HG02678 (cell line): ENCODE measurements at regions not wholly inside any gene's neighbourhood (a gene's known extent, or its start where the extent isn't known, plus 50 kb on each side); places are given as distances from the start of the nearest gene placed in this dataset.
"Not testable (repeated sequence)": the region's sequence is repeated elsewhere in the genome, so short reads cannot be mapped to it uniquely, and the experiment has no call there.

Experiments used
- ATAC-seq: cut with Tn5 transposase; IDR thresholded peaks from one replicate; pipeline ENCODE4 v1.9.1; 2021; ENCODE audit warnings: mild to moderate bottlenecking, moderate library complexity; ENCODE audit not compliant: unreplicated experiment

DNA sequence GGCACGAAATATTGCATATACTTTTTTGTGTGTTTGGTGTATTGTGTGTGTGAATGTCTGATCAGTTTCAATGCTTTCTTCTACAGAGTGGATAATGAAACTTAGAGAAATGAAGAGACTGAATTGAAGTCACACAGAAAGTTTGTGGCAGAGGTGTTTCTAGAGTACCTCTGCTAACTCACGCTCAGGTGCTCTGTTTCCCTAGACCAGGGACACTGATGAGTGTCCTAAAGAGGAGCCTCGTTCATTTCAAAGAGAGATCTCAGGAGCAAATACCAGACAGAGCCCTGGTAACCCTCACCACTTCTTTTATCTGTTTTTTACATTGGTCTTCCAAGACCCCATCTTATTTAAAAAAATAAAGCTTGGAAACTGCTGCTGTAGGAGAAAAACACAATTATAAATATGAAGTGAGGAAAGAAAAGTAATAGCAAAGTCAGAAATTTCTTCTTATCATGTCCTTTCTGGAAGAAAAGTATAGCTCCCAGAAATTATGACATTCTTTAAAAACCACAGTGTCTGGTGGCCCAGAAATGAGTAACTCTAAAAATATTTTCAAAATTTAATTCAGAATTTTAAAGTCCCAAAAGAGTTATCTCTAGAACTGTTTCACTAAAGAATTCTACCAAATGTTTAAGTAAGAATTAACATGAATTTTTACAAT is 720.6 kb downstream of the RFPL4B start:
- no peak for ATAC-seq

DNA sequence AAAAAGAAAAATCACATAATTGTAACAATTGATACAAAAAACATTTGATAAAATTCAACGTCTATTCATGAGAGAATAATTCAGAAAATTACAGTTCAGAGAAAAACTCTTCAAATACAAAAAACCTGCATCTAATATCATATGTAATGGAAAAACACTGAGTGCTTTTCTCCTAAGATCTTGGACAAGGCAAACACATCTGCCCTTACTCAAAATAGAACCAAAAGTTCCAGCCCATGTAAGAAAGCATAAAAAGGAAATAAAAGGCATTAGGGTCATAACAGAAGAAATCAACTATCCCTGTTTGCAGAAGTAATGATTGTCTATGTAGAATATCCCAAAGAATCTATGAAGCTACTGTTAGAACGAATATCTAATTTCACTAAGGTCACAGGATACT is 721.4 kb downstream of the RFPL4B start:
- no peak for ATAC-seq

DNA sequence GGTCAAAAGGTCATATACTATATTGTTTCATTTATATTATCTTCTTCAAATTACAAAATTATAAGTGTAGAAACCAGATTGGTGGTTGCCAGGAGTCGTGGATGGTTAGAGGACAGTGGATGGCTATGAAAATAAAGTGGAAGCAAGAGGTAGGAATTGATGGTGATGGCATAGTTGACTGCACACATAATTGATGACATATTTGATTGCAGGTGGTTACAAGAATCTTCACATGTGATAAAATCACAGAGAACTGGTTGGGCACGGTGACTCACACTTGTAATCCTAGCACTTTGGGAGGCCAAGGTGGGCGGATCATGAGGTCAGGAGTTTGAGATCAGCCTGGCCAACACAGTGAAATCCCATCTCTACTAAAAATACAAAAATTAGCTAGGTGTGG is 723.6 kb downstream of the RFPL4B start:
- not testable (repeated sequence) for ATAC-seq

DNA sequence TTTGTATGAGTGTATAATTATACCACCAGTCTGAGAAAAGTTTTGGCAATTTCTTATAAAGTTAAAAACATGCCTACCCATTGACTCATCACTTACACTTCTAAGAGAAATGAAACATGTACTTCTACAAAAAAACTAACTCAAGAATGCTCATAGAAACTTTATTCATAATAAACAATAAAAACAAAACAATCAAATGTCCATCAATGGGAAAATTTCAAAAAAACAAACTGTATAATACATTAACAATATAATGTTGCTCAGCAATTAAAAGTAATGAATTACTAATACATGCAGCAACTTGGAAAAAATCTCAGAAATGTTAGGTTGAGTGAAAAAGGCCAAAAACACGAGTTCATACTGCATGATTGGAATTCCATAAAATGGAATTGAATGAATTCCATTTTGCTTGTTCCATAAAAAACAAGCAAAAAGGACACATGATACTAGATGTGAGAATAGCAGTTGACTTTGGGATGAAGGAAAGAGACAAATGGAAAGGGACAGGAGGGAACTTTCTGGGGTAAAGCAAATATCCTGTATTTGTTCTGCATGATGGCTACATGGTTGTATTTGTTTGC is 726.6 kb downstream of the RFPL4B start:
- no peak for ATAC-seq

DNA sequence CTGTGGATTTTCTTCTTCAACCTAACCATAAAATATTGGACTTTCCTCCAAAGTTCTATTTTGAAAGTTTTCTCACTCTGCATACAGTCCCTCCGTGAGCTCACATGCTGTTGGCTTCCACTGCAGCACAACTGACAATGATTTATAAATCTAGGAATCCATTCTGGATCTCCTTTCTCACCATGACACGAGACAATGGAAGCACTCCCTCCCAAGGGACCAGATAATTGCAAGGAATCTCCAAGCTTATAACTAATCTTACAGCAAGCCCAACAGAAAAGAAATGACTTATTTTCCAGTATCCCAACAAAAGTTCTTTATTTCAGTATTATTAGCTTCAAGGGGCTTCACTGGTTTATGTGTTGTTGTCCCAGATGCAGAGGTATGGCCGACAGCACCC is 729.0 kb downstream of the RFPL4B start:
- no peak for ATAC-seq

DNA sequence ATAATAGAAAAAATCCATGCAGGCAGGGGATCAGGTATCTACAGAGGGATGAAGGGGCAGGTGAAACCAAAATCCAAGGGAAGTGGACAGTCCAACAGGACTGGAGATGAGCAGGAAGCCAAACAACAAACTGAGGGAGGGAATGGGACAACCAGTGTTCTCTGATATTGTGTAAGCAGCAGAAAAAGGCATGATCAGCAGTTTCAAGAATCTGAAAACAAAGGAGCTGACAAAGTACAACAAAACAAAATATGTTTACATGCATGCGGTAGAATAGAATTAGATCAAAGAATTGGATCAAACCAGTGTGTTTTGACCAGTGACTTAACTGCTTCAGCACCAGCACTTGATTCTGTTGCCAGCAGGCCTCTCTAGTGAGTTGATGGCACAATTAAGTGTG is 729.7 kb downstream of the RFPL4B start:
- ATAC-seq = no peak

DNA sequence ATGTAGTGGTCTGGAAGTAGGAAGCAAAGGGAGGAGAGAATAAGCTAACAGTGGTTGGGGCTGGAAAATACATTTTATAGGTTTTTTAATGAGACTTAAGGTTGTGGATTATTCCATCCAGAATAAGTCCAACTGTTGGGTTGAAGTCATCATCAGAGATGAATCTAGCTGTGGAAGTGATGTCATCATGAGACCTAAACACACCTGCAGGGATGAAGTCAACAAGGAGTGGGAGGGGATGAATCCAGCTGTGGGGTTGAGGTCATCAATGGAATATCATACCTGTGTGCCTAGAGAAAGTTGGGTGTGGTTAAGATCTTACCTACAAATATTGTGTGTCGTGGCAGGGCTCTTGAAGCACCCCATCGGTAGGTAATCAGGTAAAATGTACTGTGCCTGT is 730.7 kb downstream of the RFPL4B start:
- ATAC-seq = no peak

DNA sequence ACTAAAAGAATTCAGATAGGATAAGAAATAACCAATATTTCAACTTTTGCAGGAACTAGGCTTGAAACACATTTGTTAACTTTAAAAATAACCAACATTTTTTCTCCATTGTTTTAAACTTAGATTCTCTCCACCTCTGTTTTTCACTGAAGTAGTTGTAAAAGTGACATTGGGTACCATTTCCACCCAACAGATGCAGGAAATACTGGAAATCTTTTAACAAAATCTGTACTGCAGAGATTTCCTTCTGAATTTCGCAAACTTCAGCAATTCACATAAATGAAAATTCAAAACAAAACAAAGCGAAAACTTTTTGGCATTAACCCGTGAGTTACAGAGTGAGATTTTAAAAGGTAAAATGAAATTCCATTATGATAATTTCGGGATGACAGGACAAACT is 731.7 kb downstream of the RFPL4B start:
- no peak for ATAC-seq

DNA sequence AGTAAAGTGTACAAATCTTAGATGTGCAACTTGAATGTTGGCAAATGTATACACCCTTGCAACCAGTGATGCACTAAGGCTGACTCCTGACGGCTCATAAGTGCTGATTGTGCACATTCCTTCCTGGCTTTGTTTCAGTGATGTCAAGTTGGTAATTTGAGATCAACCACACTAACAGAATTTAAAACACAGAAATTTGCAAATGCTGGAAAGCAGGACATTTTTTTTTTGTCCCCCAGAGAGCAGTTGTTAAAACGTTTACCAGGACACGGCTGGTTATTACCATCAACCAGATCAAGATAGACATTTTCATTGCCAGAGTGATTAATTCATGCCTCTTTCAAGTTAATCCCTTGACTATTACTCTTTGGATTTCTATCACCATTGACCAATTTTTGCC is 735.6 kb downstream of the RFPL4B start:
- no peak for ATAC-seq

DNA sequence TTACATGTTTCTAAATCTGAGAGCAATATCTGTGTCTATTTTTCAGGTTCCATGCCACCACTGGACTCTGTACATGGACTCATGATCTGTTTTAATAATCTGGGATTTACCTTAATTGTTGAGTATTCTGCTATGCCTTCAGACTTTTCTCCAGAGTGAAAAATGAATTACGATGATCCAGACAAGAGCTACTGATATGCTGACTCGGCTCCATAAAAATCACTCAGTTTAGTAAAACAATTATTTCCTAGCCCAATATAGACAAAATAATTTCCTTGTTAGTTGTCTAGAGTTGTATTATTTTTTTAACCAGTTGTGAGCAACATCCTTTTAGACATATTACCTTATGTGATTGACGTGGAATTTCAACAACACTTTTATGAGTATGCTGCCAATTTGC is 736.8 kb downstream of the RFPL4B start:
- no peak for ATAC-seq

DNA sequence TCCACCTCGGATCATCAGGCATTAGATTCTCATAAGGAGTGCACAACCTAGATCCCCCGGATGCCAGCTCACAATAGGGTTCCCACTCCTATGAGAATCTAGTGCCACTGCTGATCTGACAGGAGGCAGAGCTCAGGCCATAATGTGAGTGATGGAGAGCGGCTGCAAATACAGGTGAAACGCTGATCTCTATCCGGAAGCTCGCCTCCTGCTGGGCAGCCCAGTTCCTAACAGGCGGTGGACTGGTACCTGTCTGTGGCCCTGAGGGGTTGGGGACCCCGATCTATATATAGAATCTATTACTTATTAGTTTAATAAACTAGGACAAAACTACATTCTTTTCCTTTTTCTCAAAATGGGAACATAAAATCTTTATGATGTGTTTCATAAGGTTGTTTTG is 741.9 kb downstream of the RFPL4B start:
- ATAC-seq = no peak

DNA sequence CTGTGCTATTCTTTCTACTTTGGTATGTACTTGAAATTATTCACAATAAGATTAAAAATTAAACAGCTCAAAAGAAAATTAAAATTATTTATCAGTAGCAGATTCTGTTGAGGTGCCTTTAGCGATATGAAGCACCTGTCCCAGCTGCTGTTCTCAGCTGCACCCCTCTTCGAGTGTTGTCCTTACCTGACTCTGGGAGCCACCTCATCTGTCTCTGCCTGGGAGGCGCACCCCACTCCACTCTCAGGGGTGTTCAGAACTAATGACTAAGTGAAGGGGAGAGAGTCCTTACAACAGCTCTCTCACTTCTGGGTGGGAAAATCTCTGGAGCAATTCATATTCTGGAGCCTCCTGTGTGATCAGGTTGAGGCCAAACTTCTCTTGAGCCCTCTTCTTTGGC is 745.7 kb downstream of the RFPL4B start:
- no peak for ATAC-seq

DNA sequence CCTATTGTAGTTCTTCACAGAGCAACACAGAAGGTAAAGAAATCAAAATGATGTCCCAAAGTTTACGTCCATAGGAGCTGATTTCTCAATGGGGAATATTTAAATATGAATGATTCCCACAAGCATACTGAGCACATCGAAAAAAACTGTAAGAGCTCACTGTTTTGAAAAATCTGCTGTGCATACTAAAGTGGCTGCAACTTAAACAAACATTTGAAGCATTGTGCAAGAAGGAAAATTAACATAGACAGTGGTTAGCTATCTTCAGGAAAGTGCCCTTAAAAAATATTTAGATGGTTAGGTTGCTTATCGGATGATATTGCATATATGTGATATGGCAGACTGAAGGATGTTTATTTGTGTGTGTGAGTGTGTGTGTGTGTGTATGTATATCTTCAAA is 747.6 kb downstream of the RFPL4B start:
- no peak for ATAC-seq

DNA sequence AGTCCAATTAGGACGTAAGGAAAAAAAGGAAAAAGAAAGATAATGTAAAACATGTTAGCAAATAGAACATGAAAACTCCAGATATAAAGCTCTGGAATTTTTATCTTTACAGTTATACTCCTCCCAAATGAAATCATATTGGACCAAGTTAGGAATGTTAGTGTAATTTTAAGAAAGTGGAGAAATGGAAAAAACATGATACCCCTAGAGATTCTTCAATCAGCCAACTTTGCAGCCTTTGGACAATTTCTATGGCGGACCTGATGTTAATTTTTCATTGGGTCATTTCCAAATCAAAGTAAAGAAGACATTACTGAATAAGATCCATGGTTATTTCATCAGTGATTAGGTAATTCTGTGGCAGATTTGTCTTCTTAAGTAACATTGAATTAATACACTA is 748.7 kb downstream of the RFPL4B start:
- no peak for ATAC-seq

DNA sequence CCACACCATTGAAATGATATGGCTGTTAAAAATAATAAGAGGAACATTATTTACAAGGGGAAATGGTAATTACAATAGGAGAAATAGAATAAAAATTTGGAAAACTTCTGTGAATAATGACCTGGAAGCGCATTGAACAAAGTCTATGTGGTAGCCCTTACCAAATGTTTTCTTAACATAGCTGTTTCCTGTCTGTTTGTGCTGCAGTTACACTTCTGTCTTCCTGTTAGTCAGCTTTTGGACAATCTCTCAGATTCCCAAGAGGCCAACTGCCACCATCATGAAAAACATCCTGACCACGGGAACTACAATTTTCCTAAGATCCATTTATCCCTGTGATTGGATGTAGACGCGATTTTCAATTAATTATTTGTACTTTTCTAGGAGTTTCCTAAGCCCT is 754.4 kb upstream of the MARCKS start:
- no peak for ATAC-seq

DNA sequence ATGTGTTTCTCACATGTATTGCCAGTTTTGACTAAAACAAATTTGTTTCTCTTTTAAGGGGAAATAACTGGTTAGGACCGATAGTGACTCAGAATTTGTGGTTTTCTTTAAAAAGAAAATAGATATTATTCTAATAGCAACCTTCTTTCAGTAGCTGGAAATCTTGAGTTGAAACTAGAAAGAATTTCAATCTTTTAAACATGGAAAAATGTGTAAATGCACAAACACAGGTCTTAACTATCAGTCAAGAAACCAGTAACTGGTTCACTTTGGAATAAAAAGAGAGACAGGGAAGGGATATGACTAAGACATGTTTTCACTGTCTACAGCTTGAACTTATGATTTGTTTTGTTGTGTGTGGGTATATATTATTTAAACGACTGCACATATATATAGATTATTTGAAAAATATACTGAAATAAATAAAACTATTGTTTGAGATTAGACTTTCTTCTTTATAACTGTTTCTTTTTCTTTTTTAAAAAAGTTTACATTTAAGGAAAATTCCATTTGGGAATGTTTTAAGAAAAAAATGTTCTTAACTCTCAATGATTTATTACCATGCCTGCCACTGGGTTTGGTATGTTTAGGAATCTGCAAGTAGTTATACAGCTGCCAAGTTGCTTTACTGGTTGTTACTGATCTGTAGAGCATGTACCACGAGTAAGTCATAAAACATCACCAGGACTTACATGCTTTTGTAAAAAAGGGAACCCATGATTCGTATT is 753.3 kb upstream of the MARCKS start:
- ATAC-seq = no peak

DNA sequence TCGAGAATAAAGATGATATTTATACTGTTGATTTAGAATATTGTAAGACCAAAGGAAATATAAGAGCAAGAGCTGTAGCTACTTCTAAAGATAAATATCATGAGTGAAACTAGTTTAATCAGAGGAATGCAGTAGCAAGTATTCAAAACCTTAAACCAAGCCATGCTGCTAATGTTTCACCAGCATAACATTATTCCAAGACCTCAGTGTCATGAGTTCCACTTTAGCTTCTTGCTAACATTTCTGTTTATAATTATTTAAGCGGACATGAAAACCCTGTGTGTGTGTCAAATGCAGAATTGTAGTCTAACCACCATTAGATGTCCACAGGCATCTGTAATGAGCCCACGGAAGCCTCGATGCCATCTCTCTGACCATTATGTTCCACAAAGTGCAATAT is 752.6 kb upstream of the MARCKS start:
- no peak for ATAC-seq

DNA sequence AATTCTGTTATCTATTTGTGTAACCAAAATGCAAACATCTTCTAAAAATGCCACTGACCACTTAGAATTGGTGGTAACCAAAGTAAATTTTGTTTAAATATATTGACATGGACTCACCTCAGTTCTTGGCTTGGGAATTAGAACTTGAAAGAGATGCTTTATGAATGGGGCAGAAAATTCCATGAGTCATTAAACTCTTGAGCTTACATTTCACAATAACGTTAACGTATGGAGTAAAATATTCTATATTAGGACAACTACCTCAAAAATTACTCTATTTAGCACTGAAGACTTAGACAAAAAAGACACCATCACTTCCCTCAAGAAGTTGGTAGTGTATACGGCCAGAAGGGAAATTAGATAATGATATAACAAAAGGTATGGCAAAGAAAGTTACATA is 752.2 kb upstream of the MARCKS start:
- no peak for ATAC-seq

DNA sequence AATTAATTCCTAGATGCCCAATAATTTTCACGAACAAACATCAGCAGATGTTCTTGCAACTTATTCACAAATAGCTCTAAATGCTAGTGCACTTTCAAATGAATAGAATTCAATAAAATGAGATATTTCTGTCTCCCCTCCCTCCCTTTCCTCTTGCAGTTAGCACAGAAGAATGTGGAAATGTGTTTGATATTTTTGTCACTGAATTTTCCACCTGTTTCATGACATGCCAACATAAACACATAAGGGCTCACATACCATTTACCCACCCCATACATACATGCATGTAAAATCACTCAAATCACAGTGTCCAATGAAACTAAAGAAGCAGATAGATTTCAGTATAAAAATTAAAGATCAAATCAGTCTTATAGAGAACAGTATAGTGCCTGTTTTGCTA is 746.9 kb upstream of the MARCKS start:
- no peak for ATAC-seq

DNA sequence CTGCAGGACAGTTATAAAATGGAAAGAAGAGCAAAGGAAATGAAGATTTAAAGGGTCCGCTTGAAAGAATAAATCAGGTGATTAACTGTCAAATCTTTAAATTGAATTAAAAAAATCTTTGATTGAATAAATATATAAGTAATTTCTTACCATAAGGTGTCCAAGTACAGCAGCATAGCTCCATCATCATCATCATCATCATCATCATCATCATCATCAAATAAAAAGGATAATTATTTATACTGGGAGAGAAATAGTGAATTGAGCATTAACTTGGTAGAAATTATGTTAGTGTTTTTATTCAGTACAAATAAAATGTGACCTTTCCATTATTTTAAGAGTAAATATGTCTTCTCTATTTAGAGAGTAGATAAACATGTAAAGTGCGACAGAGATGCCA is 745.6 kb upstream of the MARCKS start:
- ATAC-seq = no peak

DNA sequence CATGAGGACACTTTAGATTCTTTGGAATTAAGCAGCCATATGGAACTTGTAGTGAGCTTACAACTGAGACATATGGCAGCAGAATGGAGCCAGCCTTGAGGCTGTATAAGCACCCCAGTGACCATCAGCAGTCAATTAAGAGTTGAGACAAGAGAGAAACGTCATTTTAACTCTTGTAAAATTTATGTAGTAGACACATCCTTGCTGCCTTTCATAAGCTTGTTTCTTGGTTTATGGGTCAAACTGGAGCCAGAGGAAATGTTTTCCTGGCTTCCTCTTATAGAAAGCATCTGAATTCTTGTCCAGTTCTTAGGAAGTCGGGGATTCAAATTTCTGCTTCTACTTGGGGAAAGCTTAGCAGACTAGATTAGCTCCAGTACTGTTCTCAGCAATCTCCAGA is 745.1 kb upstream of the MARCKS start:
- ATAC-seq = no peak

DNA sequence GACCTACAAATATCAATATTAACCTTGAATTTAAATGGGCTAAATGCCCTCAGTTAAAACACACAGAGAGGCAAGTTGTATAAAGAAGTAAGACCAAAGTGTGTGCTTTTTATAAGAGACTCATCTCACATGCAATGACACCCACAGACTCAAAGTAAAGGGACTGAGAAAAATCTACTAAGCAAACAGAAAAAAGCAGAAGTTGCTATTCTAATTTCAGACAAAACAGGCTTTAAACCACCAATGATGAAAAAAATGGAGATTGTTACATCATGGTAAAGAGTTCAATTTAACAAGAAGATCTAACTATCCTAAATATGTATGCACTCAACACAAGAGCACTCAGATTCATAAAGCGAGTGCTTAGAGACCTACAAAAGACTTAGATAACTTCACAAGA is 741.9 kb upstream of the MARCKS start:
- ATAC-seq = no peak

DNA sequence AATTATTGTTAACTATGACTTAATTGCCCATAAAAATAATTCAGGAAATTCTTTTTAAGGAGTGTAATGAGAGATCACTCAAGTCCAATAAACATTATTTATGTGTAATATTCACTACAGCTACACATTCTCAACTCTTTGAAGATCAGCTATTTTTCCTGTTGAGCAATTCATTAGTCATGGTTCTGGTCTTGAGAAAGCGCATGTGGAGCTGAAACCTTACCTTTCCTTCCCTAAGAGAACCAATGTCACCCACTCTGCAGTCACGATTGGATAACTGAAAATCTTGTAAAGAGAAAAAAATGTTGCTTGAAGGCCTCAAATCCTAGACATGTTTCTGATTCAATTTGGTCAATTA is 736.9 kb upstream of the MARCKS start:
- no peak for ATAC-seq
